Endothelial cell (in vitro differentiated cells): ENCODE measurements at regions not wholly inside any gene's neighbourhood (a gene's known extent, or its start where the extent isn't known, plus 50 kb on each side); places are given as distances from the start of the nearest gene placed in this dataset.

Experiments used
- DNase-seq: peaks from one replicate; pipeline ENCODE4 v3.0.0; 2021; ENCODE audit warnings: low spot score
- H3K27ac Mint-ChIP-seq: one replicate; pipeline ENCODE4 v1.8.0; 2021; ENCODE audit warnings: mixed read lengths, inconsistent platforms; ENCODE audit not compliant: unreplicated experiment
- H3K27me3 Mint-ChIP-seq: one replicate; pipeline ENCODE4 v1.8.0; 2021; ENCODE audit warnings: mild to moderate bottlenecking, moderate library complexity, mixed read lengths, inconsistent platforms; ENCODE audit not compliant: unreplicated experiment
- H3K36me3 Mint-ChIP-seq: one replicate; pipeline ENCODE4 v1.8.0; 2021; ENCODE audit warnings: mild to moderate bottlenecking, low read depth, mixed read lengths, inconsistent platforms; ENCODE audit not compliant: unreplicated experiment
- H3K4me1 Mint-ChIP-seq: one replicate; pipeline ENCODE4 v1.8.0; 2021; ENCODE audit warnings: mild to moderate bottlenecking, mixed read lengths, inconsistent platforms; ENCODE audit not compliant: unreplicated experiment
- H3K4me3 Mint-ChIP-seq: one replicate; pipeline ENCODE4 v1.8.0; 2021; ENCODE audit warnings: mild to moderate bottlenecking, mixed read lengths, inconsistent platforms; ENCODE audit not compliant: unreplicated experiment
- H3K9me3 Mint-ChIP-seq: one replicate; pipeline ENCODE4 v1.8.0; 2021; ENCODE audit warnings: mixed read lengths, inconsistent platforms; ENCODE audit not compliant: unreplicated experiment
- TF ChIP-seq, protein P1 (sequence below): fragments of 200-600 bp; sonication (generic); IDR thresholded peaks from one replicate; pipeline ENCODE4 v1.5.0; 2021; ENCODE audit warnings: antibody characterized with exemption; ENCODE audit not compliant: unreplicated experiment

DNA sequence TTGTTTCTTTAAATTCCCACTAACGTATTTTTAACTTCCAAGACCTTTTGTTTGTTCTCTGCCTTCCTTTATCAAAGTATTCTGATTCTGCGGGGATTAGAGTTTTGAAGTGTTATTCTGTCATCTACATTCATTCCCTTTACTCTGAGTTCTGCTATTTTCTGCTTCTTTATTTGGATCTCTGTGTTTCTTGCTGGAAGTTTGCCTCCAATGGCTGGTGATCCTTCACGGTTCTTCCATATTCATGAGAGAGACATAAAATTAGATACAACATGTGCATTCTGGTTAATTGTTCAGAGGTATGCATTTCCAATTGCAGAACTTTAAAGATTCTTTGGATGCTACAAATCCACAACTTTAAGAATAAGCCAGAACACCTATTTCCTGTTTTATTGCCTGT lies 244.7 kb upstream of the ADARB2 start:
- Mint-ChIP-seq H3K4me1 (peaks cover 11% of the 10 kb centered on the region), H3K27me3 (no peaks in the 10 kb centered on the region), H3K9me3 (no peaks in the 10 kb centered on the region), H3K36me3 (peaks cover 6% of the 10 kb centered on the region), H3K27ac (no peak overlapping the region), H3K4me3 (no peak overlapping the region)
- no peak for DNase-seq
- TF ChIP-seq, protein P1, sequence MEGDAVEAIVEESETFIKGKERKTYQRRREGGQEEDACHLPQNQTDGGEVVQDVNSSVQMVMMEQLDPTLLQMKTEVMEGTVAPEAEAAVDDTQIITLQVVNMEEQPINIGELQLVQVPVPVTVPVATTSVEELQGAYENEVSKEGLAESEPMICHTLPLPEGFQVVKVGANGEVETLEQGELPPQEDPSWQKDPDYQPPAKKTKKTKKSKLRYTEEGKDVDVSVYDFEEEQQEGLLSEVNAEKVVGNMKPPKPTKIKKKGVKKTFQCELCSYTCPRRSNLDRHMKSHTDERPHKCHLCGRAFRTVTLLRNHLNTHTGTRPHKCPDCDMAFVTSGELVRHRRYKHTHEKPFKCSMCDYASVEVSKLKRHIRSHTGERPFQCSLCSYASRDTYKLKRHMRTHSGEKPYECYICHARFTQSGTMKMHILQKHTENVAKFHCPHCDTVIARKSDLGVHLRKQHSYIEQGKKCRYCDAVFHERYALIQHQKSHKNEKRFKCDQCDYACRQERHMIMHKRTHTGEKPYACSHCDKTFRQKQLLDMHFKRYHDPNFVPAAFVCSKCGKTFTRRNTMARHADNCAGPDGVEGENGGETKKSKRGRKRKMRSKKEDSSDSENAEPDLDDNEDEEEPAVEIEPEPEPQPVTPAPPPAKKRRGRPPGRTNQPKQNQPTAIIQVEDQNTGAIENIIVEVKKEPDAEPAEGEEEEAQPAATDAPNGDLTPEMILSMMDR: no peak

DNA sequence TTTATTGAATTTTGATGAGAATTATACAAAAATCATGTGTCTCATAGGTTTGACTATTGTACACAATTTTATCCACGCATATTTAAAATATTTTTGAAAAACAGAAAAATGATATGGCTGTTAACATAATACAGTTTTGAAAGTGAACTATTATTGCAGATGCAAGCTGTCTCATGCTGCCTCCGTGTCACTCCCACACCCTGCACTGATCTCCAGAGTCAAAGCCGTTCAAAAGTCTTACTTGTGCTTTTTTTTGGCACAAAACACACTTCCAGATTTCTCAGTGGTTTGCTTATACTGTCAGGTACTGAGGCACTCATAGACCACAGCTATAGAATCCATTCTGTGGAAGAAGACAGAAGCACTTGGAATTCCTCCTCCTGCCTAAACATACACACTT lies 243.1 kb upstream of the ADARB2 start:
- no peak for DNase-seq
- H3K36me3 Mint-ChIP-seq: peaks cover 6% of the 10 kb centered on the region
- no peak overlapping the region for H3K4me3 Mint-ChIP-seq
- H3K27me3 Mint-ChIP-seq: no peaks in the 10 kb centered on the region
- TF ChIP-seq, protein P1: no peak
- H3K27ac Mint-ChIP-seq: no peak overlapping the region
- H3K9me3 Mint-ChIP-seq: no peaks in the 10 kb centered on the region
- H3K4me1 Mint-ChIP-seq: peaks cover 16% of the 10 kb centered on the region

DNA sequence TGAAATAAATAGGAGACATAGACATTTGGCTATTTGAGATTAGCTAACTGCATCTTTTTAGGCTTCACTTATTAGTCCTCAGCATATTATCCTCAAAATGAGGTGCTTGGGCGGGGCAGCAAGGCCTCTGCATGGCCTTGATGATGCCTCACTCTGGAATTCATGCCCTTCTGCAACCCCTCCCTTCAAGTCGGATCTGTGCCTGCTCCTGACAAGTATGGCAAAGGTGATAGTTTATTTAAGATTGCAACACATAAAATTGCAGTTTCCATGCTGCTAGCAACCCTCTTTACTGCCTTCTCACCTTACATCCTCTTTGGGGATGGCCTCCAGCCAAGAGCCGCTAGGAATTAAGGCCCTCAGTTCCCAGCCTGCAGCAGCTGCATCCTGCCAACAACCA lies 241.3 kb upstream of the ADARB2 start:
- H3K36me3 Mint-ChIP-seq: peaks cover 6% of the 10 kb centered on the region
- H3K27ac Mint-ChIP-seq: no peak overlapping the region
- TF ChIP-seq, protein P1: no peak
- H3K4me3 Mint-ChIP-seq: no peak overlapping the region
- H3K9me3 Mint-ChIP-seq: no peaks in the 10 kb centered on the region
- no peaks in the 10 kb centered on the region for H3K27me3 Mint-ChIP-seq
- H3K4me1 Mint-ChIP-seq: peaks cover 23% of the 10 kb centered on the region
- DNase-seq: no peak

DNA sequence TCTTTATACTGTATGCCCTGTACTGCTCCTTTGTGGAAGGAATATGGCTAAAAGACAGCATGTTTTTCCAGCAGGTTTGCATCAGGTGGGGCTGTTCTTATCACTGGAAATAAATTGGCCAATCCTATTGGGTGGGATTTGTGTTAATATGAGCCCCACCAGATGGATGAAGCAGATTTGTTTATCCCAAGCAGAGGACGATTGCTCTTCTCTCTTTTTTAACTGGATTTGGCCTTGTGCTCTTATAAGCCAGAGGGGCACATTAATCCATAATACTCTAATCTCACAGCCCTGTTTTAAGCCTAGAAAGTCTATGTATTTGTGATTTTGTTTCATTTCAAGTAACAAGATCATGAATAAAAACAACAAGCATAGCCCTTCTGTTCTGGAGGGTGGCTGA lies 240.1 kb upstream of the ADARB2 start:
- no peak for DNase-seq
- Mint-ChIP-seq H3K27ac (no peak overlapping the region), H3K27me3 (no peaks in the 10 kb centered on the region), H3K36me3 (peaks cover 6% of the 10 kb centered on the region), H3K9me3 (no peaks in the 10 kb centered on the region), H3K4me1 (peaks cover 23% of the 10 kb centered on the region), H3K4me3 (no peak overlapping the region)
- TF ChIP-seq, protein P1: no peak

DNA sequence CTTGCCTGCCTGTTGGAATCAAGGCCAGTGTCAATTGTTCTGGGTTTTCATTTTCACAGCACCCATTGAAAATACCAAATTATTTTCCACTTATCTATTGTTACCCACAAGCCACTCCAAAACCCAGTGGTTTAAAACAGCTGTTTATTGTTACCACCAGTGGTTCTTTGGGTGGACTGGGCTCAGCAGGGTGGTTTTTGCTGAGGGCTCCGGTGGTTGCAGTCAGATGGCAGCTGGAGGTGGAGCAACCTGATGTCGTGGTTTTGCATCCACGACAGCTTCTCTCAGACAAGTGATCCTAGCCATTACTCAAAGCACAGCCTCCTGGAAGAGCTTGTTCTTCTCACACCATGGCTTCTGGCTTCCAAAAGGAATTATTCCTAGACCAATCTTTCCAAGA lies 235.1 kb upstream of the ADARB2 start:
- H3K27me3 Mint-ChIP-seq: peaks cover 1% of the 10 kb centered on the region
- no peak overlapping the region for H3K27ac Mint-ChIP-seq
- peaks cover 48% of the 10 kb centered on the region for H3K4me1 Mint-ChIP-seq
- TF ChIP-seq, protein P1: no peak
- DNase-seq: no peak
- peaks cover 4% of the 10 kb centered on the region for H3K36me3 Mint-ChIP-seq
- H3K9me3 Mint-ChIP-seq: peaks cover 4% of the 10 kb centered on the region
- H3K4me3 Mint-ChIP-seq: no peak overlapping the region
